IPS DF 6.9 (cell line): ENCODE measurements at regions not wholly inside any gene's neighbourhood (a gene's known extent, or its start where the extent isn't known, plus 50 kb on each side); places are given as distances from the start of the nearest gene placed in this dataset.

ENCODE experiments used
- DNase-seq: peaks from one replicate; pipeline ENCODE4 v3.0.0-alpha.2; 2013; ENCODE audit warnings: low read depth, low spot score
- H3K27ac ChIP-seq: one replicate; pipeline ENCODE4 v1.5.1; 2013; ENCODE audit warnings: low read length, control low read depth
- H3K27me3 ChIP-seq: 2 replicates; pipeline ENCODE4 v1.6.1; 2013; ENCODE audit warnings: mild to moderate bottlenecking, low read length; ENCODE audit not compliant: control insufficient read depth, insufficient read depth
- H3K36me3 ChIP-seq: 2 replicates; pipeline ENCODE4 v1.6.1; 2013; ENCODE audit warnings: low read length; ENCODE audit not compliant: control insufficient read depth, insufficient read depth
- H3K4me1 ChIP-seq: 2 replicates; pipeline ENCODE4 v1.6.1; 2013; ENCODE audit warnings: low read length; ENCODE audit not compliant: control insufficient read depth, insufficient read depth
- H3K4me3 ChIP-seq: 2 replicates; pipeline ENCODE4 v1.5.1; 2013; ENCODE audit warnings: mild to moderate bottlenecking, low read length
- H3K9me3 ChIP-seq: 2 replicates; pipeline ENCODE4 v1.6.1; 2013; ENCODE audit warnings: low read length, inconsistent platforms; ENCODE audit not compliant: control insufficient read depth, insufficient read depth
- WGBS: extraction: QIAGEN DNeasy Blood & Tissue Kit; methylation state at CpG from one replicate; pipeline ENCODE4 v1.1.7; 2013; ENCODE audit warnings: mixed read lengths, missing lambda C conversion rate; ENCODE audit not compliant: insufficient read length, insufficient coverage; 5-methylcytosine and 5-hydroxymethylcytosine counted together

DNA sequence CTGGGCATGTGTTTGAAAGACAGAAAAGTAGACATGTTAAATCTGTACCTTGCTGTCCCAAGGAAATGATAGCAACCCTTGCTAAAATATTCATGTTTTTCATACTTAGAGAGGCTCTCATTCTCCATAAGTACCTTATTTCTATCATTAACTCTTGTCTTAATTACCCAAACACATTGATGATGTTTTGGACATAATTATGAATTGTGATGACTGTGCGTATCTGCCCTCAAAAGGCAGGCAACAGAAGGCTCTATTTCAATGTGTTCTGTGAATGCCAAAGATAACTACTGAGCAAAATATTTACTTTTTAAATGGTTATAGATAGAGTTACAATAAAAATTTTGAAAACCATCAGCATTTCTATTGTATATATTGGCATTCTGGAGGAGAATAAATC is 1263.8 kb downstream of the ZPLD1 start:
- DNase-seq, result no peak
- H3K4me3 ChIP-seq, result no peak overlapping the region
- WGBS, result no CpG with 5 or more reads among the region's 1 CpG

GRCh38 chr3:103699228-103699627 is 1264.4 kb downstream of the ZPLD1 start:
- no peaks in the 10 kb centered on the region for H3K27me3 ChIP-seq
- no peaks in the 10 kb centered on the region for H3K36me3 ChIP-seq
- DNase-seq, result no peak
- no peaks in the 10 kb centered on the region for H3K9me3 ChIP-seq
- H3K4me1 ChIP-seq, result no peaks in the 10 kb centered on the region
- WGBS, result no CpG with 5 or more reads among the region's 3 CpGs
- no peak overlapping the region for H3K4me3 ChIP-seq
- no peak overlapping the region for H3K27ac ChIP-seq

More for the DNA sequence above, 1263.8 kb downstream of the ZPLD1 start:
- no peaks in the 10 kb centered on the region for H3K27me3 ChIP-seq
- no peaks in the 10 kb centered on the region for H3K4me1 ChIP-seq
- no peaks in the 10 kb centered on the region for H3K9me3 ChIP-seq
- no peak overlapping the region for H3K27ac ChIP-seq
- no peaks in the 10 kb centered on the region for H3K36me3 ChIP-seq

GRCh38 chr3:103705641-103706040 is 1270.8 kb downstream of the ZPLD1 start:
- no peak overlapping the region for H3K27ac ChIP-seq
- no CpG with 5 or more reads among the region's 2 CpGs for WGBS

GRCh38 chr3:103706671-103707070 is 1271.9 kb downstream of the ZPLD1 start:
- Histone ChIP-seq H3K27me3 (no peaks in the 10 kb centered on the region), H3K36me3 (no peaks in the 10 kb centered on the region), H3K4me1 (no peaks in the 10 kb centered on the region), H3K4me3 (no peak overlapping the region), H3K9me3 (no peaks in the 10 kb centered on the region), H3K27ac (no peak overlapping the region)
- no peak for DNase-seq
- WGBS, result no CpG with 5 or more reads among the region's 1 CpG

More at GRCh38 chr3:103705641-103706040, 1270.8 kb downstream of the ZPLD1 start:
- H3K36me3 ChIP-seq, result no peaks in the 10 kb centered on the region
- no peaks in the 10 kb centered on the region for H3K4me1 ChIP-seq
- no peaks in the 10 kb centered on the region for H3K27me3 ChIP-seq
- no peak overlapping the region for H3K4me3 ChIP-seq
- H3K9me3 ChIP-seq, result no peaks in the 10 kb centered on the region
- DNase-seq, result no peak

GRCh38 chr3:103711670-103712069 is 1276.9 kb downstream of the ZPLD1 start:
- Histone ChIP-seq H3K4me1 (no peaks in the 10 kb centered on the region), H3K36me3 (no peaks in the 10 kb centered on the region), H3K4me3 (no peak overlapping the region), H3K27me3 (no peaks in the 10 kb centered on the region), H3K9me3 (no peaks in the 10 kb centered on the region), H3K27ac (no peak overlapping the region)
- DNase-seq, result no peak
- no CpG with 5 or more reads among the region's 5 CpGs for WGBS

GRCh38 chr3:103712320-103713008 is 1277.6 kb downstream of the ZPLD1 start:
- H3K36me3 ChIP-seq, result no peaks in the 10 kb centered on the region
- no peaks in the 10 kb centered on the region for H3K9me3 ChIP-seq
- no CpG with 5 or more reads among the region's 1 CpG for WGBS
- no peak for DNase-seq
- H3K4me3 ChIP-seq, result no peak overlapping the region
- H3K4me1 ChIP-seq, result no peaks in the 10 kb centered on the region
- no peaks in the 10 kb centered on the region for H3K27me3 ChIP-seq
- H3K27ac ChIP-seq, result no peak overlapping the region

DNA sequence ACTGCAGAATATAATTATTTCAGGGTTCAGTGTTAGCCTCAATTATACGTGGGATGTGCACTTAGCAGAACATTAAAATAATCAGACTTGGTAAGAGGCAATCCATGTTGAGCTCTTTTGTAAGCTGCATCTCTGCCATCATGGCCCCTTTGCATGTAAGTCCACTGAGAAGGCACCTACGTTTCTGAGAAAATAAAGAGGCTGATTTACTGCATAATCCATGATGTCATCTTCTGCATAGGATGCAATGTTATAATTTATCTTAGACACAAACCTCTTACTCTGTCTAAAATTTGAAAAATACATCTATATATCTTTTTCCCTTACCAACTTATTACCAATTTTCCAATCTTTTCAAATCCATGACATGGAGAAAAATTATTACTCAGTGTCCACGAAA is 1294.7 kb downstream of the ZPLD1 start:
- no peaks in the 10 kb centered on the region for H3K4me1 ChIP-seq
- no peaks in the 10 kb centered on the region for H3K36me3 ChIP-seq
- 100% methylated on average over 1 of the region's 3 CpGs for WGBS
- DNase-seq, result no peak
- no peak overlapping the region for H3K27ac ChIP-seq
- no peaks in the 10 kb centered on the region for H3K27me3 ChIP-seq
- H3K4me3 ChIP-seq, result no peak overlapping the region
- H3K9me3 ChIP-seq, result no peaks in the 10 kb centered on the region

GRCh38 chr3:103730744-103731143 is 1295.9 kb downstream of the ZPLD1 start:
- H3K4me3 ChIP-seq, result no peak overlapping the region
- no peaks in the 10 kb centered on the region for H3K36me3 ChIP-seq
- H3K27ac ChIP-seq, result no peak overlapping the region
- H3K9me3 ChIP-seq, result no peaks in the 10 kb centered on the region
- no peaks in the 10 kb centered on the region for H3K27me3 ChIP-seq
- WGBS, result no CpG with 5 or more reads among the region's 3 CpGs
- no peak for DNase-seq
- no peaks in the 10 kb centered on the region for H3K4me1 ChIP-seq

GRCh38 chr3:103752986-103753385 is 1318.2 kb downstream of the ZPLD1 start:
- no peak overlapping the region for H3K4me3 ChIP-seq

DNA sequence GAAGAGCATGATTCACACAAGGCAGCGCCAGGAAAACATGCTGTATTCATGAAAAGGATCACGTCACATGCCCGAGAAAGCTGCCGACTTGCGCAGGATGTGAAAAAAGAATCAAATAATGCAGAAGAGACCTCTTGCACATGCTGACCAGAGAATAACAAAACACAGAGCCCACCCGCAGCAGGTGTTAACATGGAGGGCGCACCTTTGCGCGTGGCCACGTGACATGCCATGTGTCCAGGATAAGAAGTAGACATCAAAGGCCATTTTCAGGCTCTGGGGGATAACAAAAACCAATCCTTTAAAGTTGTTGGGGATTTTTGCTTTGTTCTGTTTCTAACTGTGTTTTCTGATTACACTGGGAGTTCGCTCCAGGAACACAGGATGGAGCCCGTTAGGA is 1332.8 kb downstream of the ZPLD1 start:
- Histone ChIP-seq H3K27ac (no peak overlapping the region), H3K9me3 (no peaks in the 10 kb centered on the region), H3K4me3 (no peak overlapping the region), H3K27me3 (no peaks in the 10 kb centered on the region), H3K4me1 (no peaks in the 10 kb centered on the region), H3K36me3 (no peaks in the 10 kb centered on the region)
- WGBS, result no CpG with 5 or more reads among the region's 12 CpGs
- DNase-seq, result no peak

More at GRCh38 chr3:103752986-103753385, 1318.2 kb downstream of the ZPLD1 start:
- no peaks in the 10 kb centered on the region for H3K36me3 ChIP-seq
- H3K4me1 ChIP-seq, result no peaks in the 10 kb centered on the region
- DNase-seq, result no peak
- H3K27ac ChIP-seq, result no peak overlapping the region
- H3K27me3 ChIP-seq, result no peaks in the 10 kb centered on the region
- H3K9me3 ChIP-seq, result no peaks in the 10 kb centered on the region

- WGBS, result no CpG with 5 or more reads among the region's 2 CpGs
- Histone ChIP-seq H3K36me3 (no peaks in the 10 kb centered on the region), H3K27ac (no peak overlapping the region), H3K9me3 (no peaks in the 10 kb centered on the region), H3K4me3 (no peak overlapping the region), H3K4me1 (no peaks in the 10 kb centered on the region), H3K27me3 (no peaks in the 10 kb centered on the region)
- DNase-seq, result no peak
Observed at GRCh38 chr3:103785017-103785416, 1350.2 kb downstream of the ZPLD1 start.
